Right lobe of liver (tissue), 4 donors: ENCODE measurements at regions not wholly inside any gene's neighbourhood (a gene's known extent, or its start where the extent isn't known, plus 50 kb on each side); places are given as distances from the start of the nearest gene placed in this dataset.

Source experiments
- CTCF ChIP-seq, 4 donors: fragments of 200-600 bp in 3 of 4; fragments of 450-650 bp in 1 of 4; IDR thresholded peaks; one replicate each; pipeline versions ENCODE4 v1.5.1 to v1.8.0; 2016 to 2022; ENCODE audit warnings: antibody characterized with exemption in 4 of 4, mild to moderate bottlenecking in 2 of 4
- POLR2A ChIP-seq: fragments of 450-650 bp; IDR thresholded peaks from one replicate; pipeline ENCODE4 v1.6.1; 2017; ENCODE audit warnings: antibody characterized with exemption, mild to moderate bottlenecking
- donor health status: DM: no; HTN: no; CAD: no.
- donor health status: DM: no; HTN: no; CAD: no.
- donor health status: DM: no; HTN: yes; CAD: no.

GRCh38 chr1:157315544-157315943, 177.3 kb upstream of the ETV3 start:
- no peak for TF ChIP-seq POLR2A
- no peak for TF ChIP-seq CTCF (IDR thresholded peaks at IDR 0.05)
